DMS 273 (cell line): ENCODE measurements at regions not wholly inside any gene's neighbourhood (a gene's known extent, or its start where the extent isn't known, plus 50 kb on each side); places are given as distances from the start of the nearest gene placed in this dataset.

Experiments
- DNase-seq: peaks from one replicate; lab custom pipeline; 2025; ENCODE audit not compliant: unreplicated experiment; lab: John Stamatoyannopoulos, UW

DNA sequence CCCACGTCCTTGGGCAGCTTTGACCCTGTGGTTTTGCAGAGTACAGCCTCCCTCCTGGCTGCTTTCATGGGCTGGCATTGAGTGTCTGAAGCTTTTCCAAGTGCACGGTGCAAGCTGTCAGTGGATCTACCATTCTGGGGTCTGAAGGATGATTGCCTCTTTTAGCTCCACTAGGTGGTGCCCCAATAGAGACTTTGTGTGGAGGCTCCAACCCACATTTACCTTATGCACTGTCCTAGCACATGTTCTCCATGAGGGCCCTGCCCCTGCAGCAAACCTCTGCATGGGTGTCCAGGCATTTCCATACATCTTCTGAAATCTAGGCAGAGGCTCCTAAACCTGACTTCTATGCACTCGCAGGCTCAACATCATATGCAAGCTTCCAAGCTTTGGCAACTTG, 644.2 kb upstream of the CDH9 start:
- peak; percentile 11 for DNase-seq

DNA sequence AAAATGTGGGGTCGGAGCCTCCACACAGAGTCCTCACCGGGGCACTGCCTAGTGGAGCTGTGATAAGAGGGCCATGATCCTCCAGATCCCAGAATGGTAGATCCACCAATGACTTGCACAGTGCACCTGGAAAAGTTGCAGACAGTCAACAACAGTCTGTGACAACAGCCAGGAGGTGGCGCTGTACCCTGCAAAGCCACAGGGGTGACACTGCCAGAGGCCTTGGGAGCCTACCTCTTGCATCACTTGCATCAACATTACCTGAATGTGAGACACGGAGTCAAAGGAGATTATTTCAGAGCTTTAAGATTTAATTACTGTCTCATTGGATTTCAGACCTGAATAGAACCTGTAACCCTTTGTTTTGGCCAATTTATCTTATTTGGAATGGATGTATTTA, 614.1 kb upstream of the CDH9 start:
- peak; percentile 32 for DNase-seq

DNA sequence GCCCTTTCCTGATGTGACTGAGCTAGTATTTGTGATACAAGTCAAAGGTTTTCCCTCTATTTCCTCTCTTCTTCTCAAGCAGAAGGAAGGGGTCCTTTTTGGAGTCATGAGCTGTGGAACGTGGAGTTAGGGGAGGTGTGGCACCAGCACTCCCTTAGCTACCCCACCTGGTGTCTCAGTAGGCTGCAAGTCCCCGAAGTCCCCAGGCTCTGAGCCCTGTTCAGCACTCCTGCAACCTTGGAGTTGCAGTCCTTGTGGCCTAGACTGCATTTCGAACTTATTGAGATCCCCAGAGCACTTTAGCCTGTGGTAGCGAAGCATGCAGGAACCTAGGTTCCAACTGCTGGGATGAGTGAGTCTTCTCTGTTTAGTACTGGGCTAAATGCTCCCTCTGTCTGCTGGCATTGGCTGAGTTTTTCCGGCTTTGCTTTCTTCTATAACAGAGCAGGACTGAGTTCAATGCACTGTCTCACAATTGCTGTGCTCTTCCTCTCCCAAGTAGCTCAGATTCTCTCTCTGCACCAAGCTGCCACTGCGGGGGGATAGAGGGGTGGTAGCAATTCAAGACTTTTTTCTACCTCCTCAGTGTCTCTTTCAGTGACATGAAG, 600.7 kb upstream of the CDH9 start:
- DNase-seq, result no peak

DNA sequence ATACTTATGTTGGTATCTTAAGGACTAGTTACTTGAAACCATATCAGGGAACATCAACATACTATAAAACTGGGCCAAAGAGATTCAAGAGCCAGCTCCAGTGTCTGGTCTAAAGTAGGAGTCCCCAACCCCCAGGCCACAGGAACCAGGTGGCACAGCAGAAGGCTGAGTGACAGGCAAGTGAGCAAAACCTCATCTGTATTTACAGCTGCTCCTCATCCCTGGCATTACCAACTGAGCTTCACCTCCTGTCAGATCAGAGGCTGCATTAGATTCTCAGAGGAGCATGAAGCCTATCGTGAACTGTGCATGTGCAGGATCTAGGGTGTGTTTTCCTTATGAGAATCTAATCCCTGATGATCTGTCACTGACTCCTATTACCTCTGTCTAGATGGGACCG, 581.6 kb upstream of the CDH9 start:
- no peak for DNase-seq

DNA sequence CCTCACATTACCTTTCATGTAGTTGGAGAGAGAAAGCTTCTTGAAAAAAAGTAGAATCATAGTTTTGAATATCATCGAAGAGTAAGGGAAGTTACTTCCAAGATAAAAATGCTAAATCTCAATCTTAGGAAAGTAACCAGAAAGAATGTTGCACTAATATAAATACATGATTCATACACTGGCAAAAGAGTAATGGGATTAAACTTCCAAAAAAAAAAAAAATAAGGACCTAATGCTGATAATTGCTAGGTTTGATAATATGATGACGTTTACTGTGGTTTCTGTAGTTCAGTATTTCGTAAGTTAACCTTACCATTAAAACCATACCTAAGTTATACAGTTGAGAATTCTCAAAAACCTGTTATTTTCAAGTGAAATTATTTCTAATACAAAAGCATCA, 573.8 kb upstream of the CDH9 start:
- no peak for DNase-seq

DNA sequence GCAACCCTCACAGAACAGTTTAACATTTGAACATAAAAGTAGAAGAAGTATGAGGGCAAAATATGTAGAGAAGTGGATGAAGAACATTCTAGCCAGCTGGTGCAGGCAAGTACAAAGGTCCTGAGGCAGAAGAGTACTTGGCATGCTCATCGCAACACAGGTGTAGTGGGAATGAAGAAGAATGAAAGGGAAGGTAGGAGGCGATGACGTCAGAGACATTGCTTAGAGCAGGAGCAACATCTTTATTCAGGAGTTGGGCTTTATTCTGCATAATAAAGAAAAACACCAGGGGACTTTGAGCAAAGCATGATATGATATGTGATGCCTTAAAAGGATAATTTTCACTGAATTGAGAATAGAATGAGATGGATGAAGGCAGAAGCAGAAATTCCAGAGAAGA, 570.6 kb upstream of the CDH9 start:
- no peak for DNase-seq

DNA sequence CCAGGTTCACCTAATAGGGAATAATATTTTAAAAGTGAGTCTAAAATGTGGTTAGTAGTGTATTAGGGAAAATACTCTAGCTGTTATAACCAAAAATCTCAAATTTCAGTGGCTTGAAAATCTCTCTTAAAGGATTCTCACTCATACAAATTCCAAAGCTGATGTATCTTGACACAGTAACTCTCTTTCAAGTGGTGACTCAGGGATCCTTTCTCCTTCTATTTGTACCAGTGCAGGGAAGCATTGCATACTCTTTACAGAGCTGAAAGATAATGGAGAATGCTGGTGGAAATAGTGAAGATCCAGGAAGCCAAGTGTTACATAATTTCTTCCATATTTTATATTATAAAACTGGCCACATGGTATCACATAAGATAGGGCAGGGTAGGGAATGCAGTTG, 560.2 kb upstream of the CDH9 start:
- DNase-seq, result no peak

DNA sequence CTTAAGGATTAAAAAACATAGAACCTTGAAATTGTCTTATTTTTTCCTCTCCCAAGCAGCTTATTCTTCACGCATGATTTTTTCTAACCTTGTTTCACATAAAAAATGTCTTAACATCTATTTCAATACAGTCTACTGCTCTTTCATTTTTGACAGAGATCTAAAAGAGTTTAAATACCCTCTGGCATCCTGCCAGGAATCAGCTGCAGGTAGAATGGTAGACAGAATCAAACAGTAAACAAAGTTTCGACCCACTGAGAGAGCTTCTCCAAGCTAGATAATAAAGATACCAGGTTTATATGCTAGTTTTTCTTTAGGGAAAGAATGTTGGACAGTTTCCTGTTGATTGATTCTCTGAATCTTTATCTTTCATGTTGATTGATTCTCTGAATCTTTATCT, 555.8 kb upstream of the CDH9 start:
- no peak for DNase-seq

DNA sequence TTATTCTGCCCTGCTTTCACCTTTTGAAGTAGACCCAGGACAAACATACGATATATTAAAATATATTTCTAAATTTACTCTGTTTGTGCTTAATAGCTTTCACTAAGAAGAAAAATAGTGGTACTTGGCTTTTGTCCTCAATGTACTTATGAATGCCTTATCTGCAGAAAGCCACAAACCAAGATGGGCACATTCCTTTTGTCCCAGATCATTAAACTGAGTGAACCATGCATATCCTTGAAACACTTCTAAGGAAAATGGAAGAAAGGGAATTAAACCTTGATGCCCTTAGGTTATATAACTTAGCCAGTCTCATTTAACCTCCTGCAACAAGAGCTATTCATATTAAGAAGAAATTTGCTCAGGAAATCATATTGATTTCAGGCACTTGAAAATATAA, 553.8 kb upstream of the CDH9 start:
- no peak for DNase-seq

DNA sequence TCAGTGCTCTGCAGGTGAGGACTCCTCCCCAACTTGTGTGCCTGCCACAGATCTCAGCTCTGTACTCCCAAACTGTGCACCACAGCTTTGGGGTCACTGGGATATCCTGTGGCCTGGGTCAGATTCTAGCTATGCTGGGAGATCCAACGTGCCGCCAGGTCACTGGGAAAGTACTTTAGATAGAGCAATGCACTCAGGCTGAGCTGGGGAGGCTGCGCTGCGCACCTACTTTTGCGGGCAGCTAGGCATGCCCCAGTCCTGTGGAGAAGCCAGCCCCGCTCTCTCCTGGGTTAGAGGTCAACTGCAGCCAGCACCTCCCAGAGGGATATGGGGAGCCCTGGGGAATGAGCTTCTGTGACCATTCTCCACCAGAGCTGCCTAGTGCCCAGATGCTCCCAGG, 552.1 kb upstream of the CDH9 start:
- no peak for DNase-seq

DNA sequence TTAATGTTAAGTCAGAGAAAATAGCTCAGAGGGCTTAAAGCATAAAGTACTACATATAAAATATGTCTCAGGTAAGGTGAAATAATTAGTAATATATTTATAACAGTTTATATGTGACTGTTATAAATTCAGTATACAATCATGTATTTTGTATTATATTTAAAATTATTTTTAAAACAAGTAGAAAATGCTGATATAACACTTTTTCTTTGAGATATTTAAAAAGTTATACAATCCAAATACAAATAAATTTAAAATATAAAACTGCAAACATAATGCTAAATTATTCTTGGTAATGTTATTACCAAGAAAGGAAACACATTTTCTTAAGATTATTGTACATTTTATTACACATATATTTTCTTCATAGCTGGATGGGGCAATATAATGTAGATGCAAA, 539.9 kb upstream of the CDH9 start:
- no peak for DNase-seq

DNA sequence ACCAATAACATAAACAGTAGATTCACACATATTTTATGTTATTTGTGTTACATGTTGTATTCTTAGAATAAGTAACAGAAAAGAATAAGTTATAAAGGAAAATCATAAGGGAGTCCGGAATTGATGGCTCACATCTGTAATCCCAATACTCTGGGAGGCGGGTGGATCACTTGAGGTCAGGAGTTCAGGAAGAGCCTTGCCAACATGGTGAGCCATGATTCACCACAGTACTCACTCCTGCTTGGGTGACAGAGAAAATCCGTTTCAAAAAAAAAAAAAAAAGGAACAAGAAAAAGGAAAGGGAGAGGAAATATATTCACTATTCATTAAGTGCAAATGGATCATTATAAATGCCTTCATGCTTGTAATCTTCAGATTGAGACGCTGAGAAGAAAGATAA, 533.3 kb upstream of the CDH9 start:
- DNase-seq, result no peak

DNA sequence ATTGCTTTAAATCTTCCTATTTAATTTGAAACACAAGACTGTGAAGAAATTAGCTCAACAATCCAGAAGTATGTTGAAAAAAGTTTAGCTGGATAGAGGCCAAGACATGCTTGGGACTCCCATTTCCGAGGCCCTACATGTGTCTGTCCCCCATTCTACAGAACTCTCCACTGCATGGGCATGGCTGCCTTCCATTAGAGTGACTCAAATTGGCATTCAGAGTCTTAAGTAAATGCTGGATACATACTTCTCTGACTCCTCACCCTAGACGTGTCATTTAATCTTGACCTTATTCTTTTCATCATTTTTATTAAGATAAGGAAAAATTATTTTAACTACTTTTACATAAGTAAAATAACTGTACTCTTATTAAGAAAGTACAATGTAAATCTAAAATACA, 530.4 kb upstream of the CDH9 start:
- no peak for DNase-seq

DNA sequence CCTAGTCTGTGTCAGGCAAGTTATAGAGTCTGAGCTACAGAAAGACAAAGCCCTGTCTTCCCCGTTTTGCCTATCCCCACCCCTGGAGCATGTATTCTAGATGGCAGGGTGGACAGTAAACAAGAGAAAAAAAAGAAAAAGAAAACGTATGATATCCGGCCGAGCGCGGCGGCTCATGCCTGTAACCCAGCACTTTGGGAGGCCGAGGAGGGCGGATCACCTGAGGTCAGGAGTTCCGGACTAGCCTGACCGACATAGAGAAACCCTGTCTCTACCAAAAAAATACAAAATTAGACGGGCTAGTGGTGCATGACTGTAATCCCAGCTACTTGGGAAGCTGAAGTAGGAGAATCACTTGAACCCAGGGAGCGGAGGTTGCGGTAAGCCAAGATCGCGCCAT, 523.0 kb upstream of the CDH9 start:
- DNase-seq, result no peak

DNA sequence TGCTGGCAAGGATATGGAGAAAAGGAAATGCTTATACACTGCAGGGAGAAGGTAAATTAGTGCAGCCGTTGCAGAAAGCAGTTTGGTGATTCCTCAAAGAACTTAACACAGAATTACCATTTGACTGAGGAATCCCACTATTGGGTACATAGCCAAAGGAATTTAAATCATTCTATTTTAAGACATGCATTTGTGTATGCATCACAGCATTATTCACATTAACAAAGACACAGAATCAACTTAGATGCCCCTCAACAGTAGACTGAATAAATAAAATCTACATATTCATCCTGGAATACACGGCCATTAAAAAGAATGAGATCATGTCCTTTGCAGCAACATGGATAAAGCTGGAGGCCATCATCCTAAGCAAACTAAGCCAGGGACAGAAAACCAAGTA, 510.1 kb upstream of the CDH9 start:
- DNase-seq, result no peak

DNA sequence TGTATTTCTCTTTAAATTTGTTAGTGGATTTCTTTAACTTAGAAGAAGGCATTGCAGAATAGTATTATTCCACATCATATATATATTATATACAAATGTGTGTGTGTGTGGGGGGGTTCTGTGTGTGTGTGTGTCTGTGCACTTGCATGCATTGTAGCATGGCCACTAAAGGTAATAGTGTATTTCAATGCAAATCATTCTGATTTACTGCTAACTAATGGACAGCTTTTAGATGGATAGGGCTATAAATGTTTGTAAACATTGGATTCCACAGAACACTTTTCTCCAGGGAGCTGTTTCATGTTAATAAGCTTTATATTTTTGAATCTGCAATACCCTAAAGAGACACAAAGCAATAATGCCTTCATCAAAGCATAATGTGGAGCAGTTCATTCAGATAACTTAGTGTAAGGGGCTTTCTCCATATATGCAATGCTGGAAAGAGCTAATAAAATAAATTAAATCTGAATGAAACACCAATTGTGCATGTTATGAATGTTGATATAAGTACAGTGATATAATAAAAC, 496.7 kb upstream of the CDH9 start:
- no peak for DNase-seq

DNA sequence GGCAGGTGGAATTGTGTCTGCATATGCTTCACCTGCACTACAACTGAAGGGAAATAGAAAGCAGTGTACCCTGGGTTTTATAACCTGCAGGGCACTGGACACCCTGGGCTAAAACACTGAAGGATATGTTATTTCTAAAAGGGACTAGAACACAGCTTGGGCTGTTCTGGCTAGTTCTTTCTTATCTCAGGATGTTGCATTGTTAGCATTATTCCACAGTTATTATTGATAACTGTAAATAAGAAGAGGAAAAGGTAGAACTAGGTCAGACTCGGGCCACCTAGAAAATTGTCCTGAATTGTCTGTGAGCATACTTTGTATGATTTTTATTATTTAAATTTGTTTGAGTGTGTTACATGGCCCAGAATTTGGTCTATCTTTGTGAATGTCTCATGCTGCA, 493.9 kb upstream of the CDH9 start:
- no peak for DNase-seq

DNA sequence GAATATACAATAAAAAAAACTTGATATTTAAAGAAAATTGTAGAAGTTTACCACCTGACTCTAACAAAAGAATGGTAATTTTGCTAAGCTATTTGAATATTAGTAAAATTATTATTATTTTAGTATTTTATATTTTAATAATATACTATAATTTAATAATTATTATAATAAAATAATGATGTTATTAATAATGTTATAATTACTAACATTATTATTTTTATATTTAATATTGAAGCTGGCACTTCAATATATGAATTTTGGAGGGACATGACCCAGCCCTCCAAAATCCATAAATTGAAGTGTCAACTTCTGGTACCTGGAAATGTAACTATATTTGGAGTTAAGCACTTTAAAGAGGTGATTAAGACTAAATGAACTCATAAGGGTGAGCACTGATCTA, 486.1 kb upstream of the CDH9 start:
- DNase-seq, result no peak

DNA sequence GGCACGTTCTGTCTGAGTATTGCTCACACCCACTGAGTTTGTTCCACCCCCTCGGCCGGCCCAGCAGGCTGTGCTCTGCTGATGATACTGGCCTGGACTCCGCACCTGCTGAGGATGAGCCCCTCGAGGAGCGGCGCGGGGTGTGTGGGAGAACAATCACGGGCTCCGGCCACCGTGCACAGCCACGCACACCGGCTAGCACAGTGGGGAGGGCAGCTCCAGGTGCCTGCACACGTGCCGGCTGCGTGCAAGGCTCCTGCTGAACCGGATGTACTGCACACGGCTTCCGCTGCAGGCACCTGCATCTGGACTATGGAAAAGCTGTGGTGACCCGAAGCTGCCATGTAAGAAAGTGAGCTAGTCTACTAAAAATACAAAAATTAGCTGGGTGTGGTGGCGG, 485.2 kb upstream of the CDH9 start:
- DNase-seq, result no peak

DNA sequence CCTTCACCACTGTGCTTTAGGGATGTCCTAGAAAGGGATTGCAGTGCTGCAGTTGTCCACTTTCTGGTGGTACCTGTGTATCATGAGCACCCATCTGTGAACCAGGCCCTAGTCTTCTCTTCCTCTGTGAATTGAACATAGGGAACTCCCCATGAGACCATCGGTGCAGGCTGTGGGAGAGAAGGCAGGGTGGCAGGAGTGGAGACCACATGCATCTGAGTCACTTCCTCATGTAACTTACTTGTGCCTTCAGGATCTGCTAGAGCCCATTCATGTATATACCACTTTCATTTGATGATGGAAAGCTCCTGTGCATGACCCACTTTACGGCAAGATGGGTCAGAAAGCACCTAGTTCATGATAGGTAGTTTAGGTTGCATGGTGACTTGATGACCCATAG, 478.1 kb upstream of the CDH9 start:
- DNase-seq, result no peak

DNA sequence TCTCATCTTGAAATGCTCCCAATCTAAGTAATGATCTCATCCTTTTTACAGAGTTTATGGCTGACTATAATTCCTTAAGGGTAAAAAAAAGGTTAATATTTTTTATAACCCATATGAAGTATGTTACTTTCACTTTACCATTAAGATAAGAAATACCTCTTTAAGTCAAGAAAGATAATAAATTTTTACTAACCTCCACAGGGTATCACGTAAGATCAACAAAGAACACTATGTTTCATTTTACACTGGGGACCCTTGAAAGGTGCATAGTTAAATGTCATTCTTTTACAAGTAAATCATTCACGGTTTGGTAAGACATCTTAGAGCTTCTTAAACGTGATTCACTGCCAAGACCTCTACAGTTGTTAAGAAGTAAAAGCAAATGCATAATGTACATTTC, 472.7 kb upstream of the CDH9 start:
- no peak for DNase-seq

DNA sequence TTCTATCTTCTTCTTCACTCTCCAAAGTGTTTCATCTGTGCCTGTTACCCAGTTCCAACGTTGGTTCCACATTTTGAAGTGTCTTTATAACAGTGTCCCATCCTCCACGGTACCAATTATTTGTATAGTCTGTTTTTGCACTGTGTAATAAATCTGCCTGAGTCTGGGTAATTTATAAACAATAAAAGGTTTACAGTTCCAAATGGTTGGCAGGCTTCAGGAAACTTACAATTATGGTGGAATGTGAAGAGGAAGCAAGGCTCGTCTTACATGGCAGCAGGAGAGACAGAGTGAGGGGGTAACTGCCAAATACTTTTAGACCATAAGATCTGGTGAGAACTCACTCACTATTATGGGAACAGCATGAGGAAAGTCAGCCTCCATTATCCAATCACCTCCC, 465.4 kb upstream of the CDH9 start:
- DNase-seq, result no peak

DNA sequence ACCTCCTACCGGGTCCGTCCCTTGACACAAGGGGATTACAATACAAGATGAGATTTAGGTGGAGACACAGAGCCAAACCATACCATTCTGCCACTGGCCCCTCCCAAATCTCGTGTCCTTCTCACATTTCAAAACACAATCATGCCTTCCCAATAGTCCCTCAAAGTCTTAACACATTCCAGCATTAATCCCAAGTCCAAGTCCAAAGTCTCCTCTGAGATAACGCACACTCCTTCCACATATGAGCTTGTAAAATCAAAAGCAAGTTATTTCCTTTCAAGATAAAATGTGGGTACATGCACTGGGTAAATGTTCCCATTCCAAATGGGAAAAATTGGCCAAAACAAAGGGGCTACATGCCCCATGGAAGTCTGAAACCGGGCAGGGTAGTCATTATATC, 463.9 kb upstream of the CDH9 start:
- no peak for DNase-seq

DNA sequence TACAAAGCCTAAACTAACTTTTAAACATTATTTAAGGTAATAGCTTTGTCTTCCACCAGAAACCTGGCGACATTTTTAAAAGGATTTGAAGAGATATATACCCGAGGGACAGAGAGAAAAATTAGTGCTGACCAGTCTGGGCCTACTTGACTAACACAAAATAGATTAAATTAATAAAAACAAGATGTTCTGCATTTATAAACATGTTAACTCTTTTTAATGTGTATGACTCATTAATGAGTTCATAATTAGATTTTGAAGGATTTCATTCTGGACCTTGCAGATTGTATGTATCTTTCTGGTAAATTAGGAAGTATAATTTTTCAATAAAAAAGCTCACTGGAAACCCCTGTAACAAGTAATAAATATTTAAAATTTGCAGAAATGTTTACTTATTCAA, 459.1 kb upstream of the CDH9 start:
- no peak for DNase-seq
